HG02852 (cell line): ENCODE measurements at regions not wholly inside any gene's neighbourhood (a gene's known extent, or its start where the extent isn't known, plus 50 kb on each side); places are given as distances from the start of the nearest gene placed in this dataset.
A peak's percentile ranks its signal among the peaks of the same experiment; 100 is the strongest.

ENCODE experiments used
- ATAC-seq: cut with Tn5 transposase; IDR thresholded peaks from one replicate; pipeline ENCODE4 v1.9.1; 2021; ENCODE audit warnings: mild to moderate bottlenecking, moderate library complexity; ENCODE audit not compliant: unreplicated experiment

- ATAC-seq: no peak
Observed at GRCh38 chr11:80914311-80914710, 1473.5 kb upstream of the TENM4 start.

- ATAC-seq: no peak
Observed at GRCh38 chr11:80911666-80912065, 1470.8 kb upstream of the TENM4 start.

GRCh38 chr11:80900265-80900664 lies 1459.4 kb upstream of the TENM4 start:
- ATAC-seq: no peak

- ATAC-seq: no peak
Observed at GRCh38 chr11:80899381-80899780, 1458.6 kb upstream of the TENM4 start.

- no peak for ATAC-seq
Observed at GRCh38 chr11:80898910-80899309, 1458.1 kb upstream of the TENM4 start.

- ATAC-seq: no peak
Observed at GRCh38 chr11:80886684-80887083, 1445.9 kb upstream of the TENM4 start.

- no peak for ATAC-seq
Observed at GRCh38 chr11:80873310-80873999, 1432.6 kb upstream of the TENM4 start.

GRCh38 chr11:80872116-80872728 lies 1431.4 kb upstream of the TENM4 start:
- no peak for ATAC-seq

- ATAC-seq: no peak
Observed at GRCh38 chr11:80868831-80869230, 1428.0 kb upstream of the TENM4 start.

GRCh38 chr11:80862011-80862410 lies 1421.2 kb upstream of the TENM4 start:
- no peak for ATAC-seq

GRCh38 chr11:80861193-80861592 lies 1420.4 kb upstream of the TENM4 start:
- no peak for ATAC-seq

GRCh38 chr11:80860632-80861031 lies 1419.8 kb upstream of the TENM4 start:
- no peak for ATAC-seq

- no peak for ATAC-seq
Observed at GRCh38 chr11:80856066-80856465, 1415.2 kb upstream of the TENM4 start.

GRCh38 chr11:80855426-80855825 lies 1414.6 kb upstream of the TENM4 start:
- ATAC-seq: no peak

GRCh38 chr11:80849253-80849652 lies 1408.4 kb upstream of the TENM4 start:
- peak; percentile 51 for ATAC-seq

GRCh38 chr11:80846979-80847378 lies 1406.1 kb upstream of the TENM4 start:
- peak; percentile 83 for ATAC-seq

- no peak for ATAC-seq
Observed at GRCh38 chr11:80846442-80846841, 1405.6 kb upstream of the TENM4 start.

- no peak for ATAC-seq
Observed at GRCh38 chr11:80844110-80844819, 1403.4 kb upstream of the TENM4 start.

GRCh38 chr11:80843266-80843974 lies 1402.6 kb upstream of the TENM4 start:
- ATAC-seq: peak; percentile 50

GRCh38 chr11:80842246-80842645 lies 1401.4 kb upstream of the TENM4 start:
- no peak for ATAC-seq

- ATAC-seq: no peak
Observed at GRCh38 chr11:80841675-80842074, 1400.8 kb upstream of the TENM4 start.
